Spleen (tissue), 7 donors: ENCODE measurements at regions not wholly inside any gene's neighbourhood (a gene's known extent, or its start where the extent isn't known, plus 50 kb on each side); places are given as distances from the start of the nearest gene placed in this dataset.
"Not testable (repeated sequence)": the region's sequence is repeated elsewhere in the genome, so short reads cannot be mapped to it uniquely, and the experiment has no call there.

ENCODE experiments used
- CTCF ChIP-seq, 11 experiments: fragments of 200-600 bp in 7 of 11; fragments of 450-650 bp in 4 of 11; sonication (generic) in 4 of 11; IDR thresholded peaks in 8 of 11; conservative IDR thresholded peaks in 3 of 11; 1 replicate in 7 of 11; 2 replicates in 4 of 11; pipeline versions ENCODE4 v1.4.0 to v1.8.0; 2016 to 2021; ENCODE audit warnings: antibody characterized with exemption in 11 of 11, inconsistent platforms in 4 of 11, mild to moderate bottlenecking in 1 of 11
- POLR2AphosphoS5 ChIP-seq, 3 donors: sonication (generic); formaldehyde crosslinking; IDR thresholded peaks; one replicate each; pipeline ENCODE4 v1.5.1; 2017; ENCODE audit warnings: antibody characterized with exemption in 3 of 3
- donor health status: DM: no; HTN: no; CAD: no; lungs with moderate emphysema.
- donor health status: DM: no; HTN: no; CAD: no.
- donor health status: DM: no; HTN: no; CAD: no.

DNA sequence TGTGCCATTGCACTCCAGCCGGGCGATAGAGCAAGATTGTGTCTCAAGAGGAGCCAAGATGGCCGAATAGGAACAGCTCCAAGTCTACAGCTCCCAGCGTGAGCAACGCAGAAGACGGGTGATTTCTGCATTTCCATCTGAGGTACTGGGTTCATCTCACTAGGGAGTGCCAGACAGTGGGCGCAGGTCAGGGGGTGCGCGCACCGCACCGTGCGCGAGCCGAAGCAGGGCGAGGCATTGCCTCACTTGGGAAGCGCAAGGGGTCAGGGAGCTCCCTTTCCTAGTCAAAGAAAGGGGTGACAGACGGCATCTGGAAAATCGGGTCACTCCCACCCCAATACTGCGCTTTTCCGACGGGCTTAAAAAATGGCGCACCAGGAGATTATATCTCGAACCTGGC is 1083.7 kb upstream of the CDH8 start:
- not testable (repeated sequence) for TF ChIP-seq CTCF (IDR thresholded peaks at IDR 0.05 in 8 of 11, conservative IDR thresholded peaks at IDR 0.05 in 3 of 11); POLR2AphosphoS5 (IDR thresholded peaks at IDR 0.05)
